NB4 (cell line): ENCODE measurements at regions not wholly inside any gene's neighbourhood (a gene's known extent, or its start where the extent isn't known, plus 50 kb on each side); places are given as distances from the start of the nearest gene placed in this dataset.

Experiments used
- MYC ChIP-seq: IDR thresholded peaks from 2 replicates; pipeline ENCODE4 v1.6.1; 2011; ENCODE audit warnings: low read depth, low read length
- POLR2A ChIP-seq: IDR thresholded peaks from 2 replicates; pipeline ENCODE4 v1.6.1; 2011; ENCODE audit warnings: mild to moderate bottlenecking; ENCODE audit not compliant: insufficient read length; ENCODE audit errors: extremely low read depth

DNA sequence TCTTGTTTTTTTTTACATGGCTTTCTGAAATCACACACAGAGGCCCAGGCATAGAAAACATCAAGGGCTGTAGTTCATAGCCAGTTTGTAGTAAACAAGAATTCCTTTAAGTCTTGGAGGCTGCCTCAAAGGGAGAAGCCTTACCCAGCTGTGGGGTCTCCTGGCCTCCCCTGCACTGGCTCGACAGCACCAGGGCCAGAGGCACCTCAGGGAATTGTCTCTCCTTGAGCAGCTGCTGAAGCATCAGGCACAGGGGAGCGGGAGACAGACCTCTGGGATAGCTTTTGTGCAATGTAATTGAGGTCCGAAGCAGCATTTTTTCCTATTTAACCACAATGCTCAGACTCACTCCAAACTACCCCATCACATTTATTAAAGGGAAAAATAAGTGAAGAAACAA is 209.1 kb downstream of the HRH4 start:
- TF ChIP-seq POLR2A (no peak), MYC (no peak)
